Loucy (cell line): ENCODE measurements at regions not wholly inside any gene's neighbourhood (a gene's known extent, or its start where the extent isn't known, plus 50 kb on each side); places are given as distances from the start of the nearest gene placed in this dataset.

ENCODE experiments used
- CTCF ChIP-seq: fragments of 200-600 bp; sonication (generic); conservative IDR thresholded peaks from 2 replicates; pipeline ENCODE4 v1.5.1; 2014; ENCODE audit warnings: mild to moderate bottlenecking, antibody characterized with exemption, low read length
- EZH2phosphoT487 ChIP-seq: fragments of 200-600 bp; IDR thresholded peaks from 2 replicates; pipeline ENCODE4 v1.6.1; 2018; ENCODE audit warnings: antibody characterized with exemption, mild to moderate bottlenecking, moderate library complexity, borderline replicate concordance

GRCh38 chr2:101571951-101572350 is 97.0 kb upstream of the RFX8 start:
- no peak for TF ChIP-seq CTCF
- no peak for TF ChIP-seq EZH2phosphoT487
